ENCODE measurements at regions not wholly inside any gene's neighbourhood (a gene's known extent, or its start where the extent isn't known, plus 50 kb on each side); places are given as distances from the start of the nearest gene placed in this dataset.

- H3K4me3 ChIP-seq (ENCODE audit: low read depth, low read length, poor library complexity, severe bottlenecking): peak overlapping the region; percentile 41
- ChIA-PET CTCF (ENCODE audit: unreplicated experiment) (no interaction called here), POLR2A (no interaction called here)
- peaks cover 19% of the 10 kb centered on the region for H3K4me1 ChIP-seq (ENCODE audit: insufficient read depth, low read length, poor library complexity, severe bottlenecking)
- H3K79me2 ChIP-seq (ENCODE audit: insufficient read depth, low read depth, low read length): no peaks in the 10 kb centered on the region
- H3K4me2 ChIP-seq (ENCODE audit: low read length): peak overlapping the region; percentile 61
- peak; percentile 84 for DNase-seq (ENCODE audit: low spot score)
- H3K36me3 ChIP-seq (ENCODE audit: insufficient read depth, low read length): no peaks in the 10 kb centered on the region; the same call in 1 of the 2 replicates
- intact Hi-C loops (cut with micrococcal nuclease; ENCODE audit: unreplicated experiment): loop anchor here (10.0 kb wide), 2 partner anchors 102 to 532 kb away; partner anchors contain the start of gene SIPA1L1
- BruUV-seq (replicated peaks): no TSS peak
- H2AFZ ChIP-seq (ENCODE audit: low read length): peak overlapping the region; percentile 86
- no peak for TF ChIP-seq EZH2phosphoT487 (IDR thresholded peaks at IDR 0.05; ENCODE audit: borderline replicate concordance, low read depth, low read length)
- TF ChIP-seq CTCF (conservative IDR thresholded peaks at IDR 0.05; ENCODE audit: low read length): no peak
- H3K27ac ChIP-seq (ENCODE audit: low read depth, low read length, poor library complexity, severe bottlenecking): peak overlapping the region; percentile 62
- peaks cover 5% of the 10 kb centered on the region; the same call in 1 of the 2 replicates for H3K9me3 ChIP-seq (ENCODE audit: low read length)
- no peaks in the 10 kb centered on the region for H3K9me2 ChIP-seq (ENCODE audit: insufficient read depth, low read length)
- no peaks in the 10 kb centered on the region for H4K20me1 ChIP-seq (ENCODE audit: insufficient read depth, low read length)
Observed at GRCh38 chr14:71856199-71856919, 75.9 kb upstream of the RGS6 start.

- CTCF ChIA-PET (ENCODE audit: unreplicated experiment): no interaction called here
- H4K20me1 ChIP-seq (ENCODE audit: insufficient read depth, low read length): no peaks in the 10 kb centered on the region
- no peak overlapping the region for H3K27ac ChIP-seq (ENCODE audit: low read depth, low read length, poor library complexity, severe bottlenecking)
- H3K9me3 ChIP-seq (ENCODE audit: low read length): no peaks in the 10 kb centered on the region
- POLR2A ChIA-PET: no interaction called here
- no peak overlapping the region for H3K4me2 ChIP-seq (ENCODE audit: low read length)
- H3K9me2 ChIP-seq (ENCODE audit: insufficient read depth, low read length): no peaks in the 10 kb centered on the region
- intact Hi-C loops (cut with micrococcal nuclease; ENCODE audit: unreplicated experiment): no loop called here
- no peaks in the 10 kb centered on the region; the same call in 1 of the 2 replicates for H3K36me3 ChIP-seq (ENCODE audit: insufficient read depth, low read length)
- no peaks in the 10 kb centered on the region for H3K4me1 ChIP-seq (ENCODE audit: insufficient read depth, low read length, poor library complexity, severe bottlenecking)
- H3K79me2 ChIP-seq (ENCODE audit: insufficient read depth, low read depth, low read length): no peaks in the 10 kb centered on the region
- TF ChIP-seq EZH2phosphoT487 (IDR thresholded peaks at IDR 0.05; ENCODE audit: borderline replicate concordance, low read depth, low read length) (no peak), CTCF (conservative IDR thresholded peaks at IDR 0.05; ENCODE audit: low read length) (peak; percentile 49; the same call in 1 of the 2 replicates)
- H2AFZ ChIP-seq (ENCODE audit: low read length): no peak overlapping the region
- DNase-seq (ENCODE audit: low spot score): no peak
- H3K4me3 ChIP-seq (ENCODE audit: low read depth, low read length, poor library complexity, severe bottlenecking): no peak overlapping the region
- BruUV-seq (replicated peaks): no TSS peak
Observed at GRCh38 chr14:71863049-71863448, 69.2 kb upstream of the RGS6 start.

- Histone ChIP-seq H3K4me3 (ENCODE audit: low read depth, low read length, poor library complexity, severe bottlenecking) (no peak overlapping the region), H3K9me3 (ENCODE audit: low read length) (no peaks in the 10 kb centered on the region), H2AFZ (ENCODE audit: low read length) (no peak overlapping the region), H3K27ac (ENCODE audit: low read depth, low read length, poor library complexity, severe bottlenecking) (no peak overlapping the region), H4K20me1 (ENCODE audit: insufficient read depth, low read length) (no peaks in the 10 kb centered on the region), H3K9me2 (ENCODE audit: insufficient read depth, low read length) (no peaks in the 10 kb centered on the region), H3K4me2 (ENCODE audit: low read length) (no peak overlapping the region), H3K36me3 (ENCODE audit: insufficient read depth, low read length) (no peaks in the 10 kb centered on the region), H3K4me1 (ENCODE audit: insufficient read depth, low read length, poor library complexity, severe bottlenecking) (no peaks in the 10 kb centered on the region), H3K79me2 (ENCODE audit: insufficient read depth, low read depth, low read length) (no peaks in the 10 kb centered on the region)
- TF ChIP-seq CTCF (conservative IDR thresholded peaks at IDR 0.05; ENCODE audit: low read length) (no peak), EZH2phosphoT487 (IDR thresholded peaks at IDR 0.05; ENCODE audit: borderline replicate concordance, low read depth, low read length) (no peak)
- no TSS peak for BruUV-seq (replicated peaks)
- intact Hi-C loops (cut with micrococcal nuclease; ENCODE audit: unreplicated experiment): no loop called here
- no peak for DNase-seq (ENCODE audit: low spot score)
- POLR2A ChIA-PET: no interaction called here
- CTCF ChIA-PET (ENCODE audit: unreplicated experiment): no interaction called here
Observed at GRCh38 chr14:71863766-71864165, 68.5 kb upstream of the RGS6 start.
